ENCODE measurements at regions not wholly inside any gene's neighbourhood (a gene's known extent, or its start where the extent isn't known, plus 50 kb on each side); places are given as distances from the start of the nearest gene placed in this dataset.

- no peak for DNase-seq (ENCODE audit: extremely low read depth, low read depth)
- TF ChIP-seq CTCF (IDR thresholded peaks at IDR 0.05; ENCODE audit: low read depth, low read length), result no peak
These were observed 50.7 kb upstream of the ADRA1D start for GRCh38 chr20:4299773-4300172.

- DNase-seq (ENCODE audit: extremely low read depth, low read depth), result no peak
- TF ChIP-seq CTCF (IDR thresholded peaks at IDR 0.05; ENCODE audit: low read depth, low read length), result no peak
These were observed 50.1 kb upstream of the ADRA1D start for GRCh38 chr20:4299216-4299615.
